ENCODE measurements at regions not wholly inside any gene's neighbourhood (a gene's known extent, or its start where the extent isn't known, plus 50 kb on each side); places are given as distances from the start of the nearest gene placed in this dataset.

- Histone ChIP-seq H4K20me1 (replicated peaks in 1 of 2; ENCODE audit: control insufficient read depth in 1 of 2, insufficient read depth in 2 of 2, low read length in 2 of 2) (no peaks in the 10 kb centered on the region), H3K36me3 (ENCODE audit: control insufficient read depth in 2 of 4, insufficient read depth in 4 of 4, low read length in 3 of 4) (no peaks in the 10 kb centered on the region), H3K27ac (ENCODE audit: low read depth, low read length) (no peak overlapping the region), H2AFZ (ENCODE audit: low read length) (no peak overlapping the region), H2AK5ac (ENCODE audit: low read depth, low read length) (no peak overlapping the region), H2BK5ac (ENCODE audit: low read depth, low read length) (no peak overlapping the region), H3K9ac (replicated peaks in 1 of 4; ENCODE audit: extremely low read depth in 1 of 4, low read depth in 3 of 4, low read length in 3 of 4) (no peak overlapping the region), H2BK20ac (ENCODE audit: low read length) (no peak overlapping the region), H2BK12ac (ENCODE audit: low read depth, low read length) (no peak overlapping the region), H3K23ac (ENCODE audit: insufficient read length) (no peak overlapping the region), H3K4me1 (replicated peaks in 1 of 4; ENCODE audit: control insufficient read depth in 3 of 4, insufficient read depth in 4 of 4, low read length in 3 of 4) (no peaks in the 10 kb centered on the region), H3K4me3 (ENCODE audit: extremely low read depth in 1 of 4, insufficient read depth in 2 of 4, low read depth in 3 of 4, low read length in 4 of 4) (no peak overlapping the region), H2BK15ac (ENCODE audit: low read length) (no peak overlapping the region), H3K14ac (ENCODE audit: insufficient read length) (no peak overlapping the region), H4K91ac (replicated peaks; ENCODE audit: insufficient read length, low read length) (no peak overlapping the region), H4K8ac (ENCODE audit: extremely low read depth, insufficient read depth, low read length) (no peak overlapping the region), H3K79me1 (ENCODE audit: low read depth, low read length) (no peaks in the 10 kb centered on the region), H4K5ac (ENCODE audit: insufficient read length, low read depth, low read length) (no peak overlapping the region), H3K56ac (replicated peaks; ENCODE audit: insufficient read length, low read depth, low read length) (no peak overlapping the region), H3K27me3 (replicated peaks in 1 of 4; ENCODE audit: control insufficient read depth in 3 of 4, extremely low read depth in 1 of 4, insufficient read depth in 3 of 4, low read length in 3 of 4) (no peaks in the 10 kb centered on the region), H3K9me3 (ENCODE audit: insufficient read depth in 2 of 2, low read depth in 1 of 2, low read length in 1 of 2) (no peaks in the 10 kb centered on the region), H3K79me2 (ENCODE audit: control insufficient read depth in 1 of 2, insufficient read depth in 2 of 2, low read length in 2 of 2) (no peaks in the 10 kb centered on the region), H3K4me2 (ENCODE audit: insufficient read depth in 1 of 2, low read depth in 2 of 2, low read length in 2 of 2) (no peak overlapping the region), H2BK120ac (replicated peaks; ENCODE audit: low read depth, low read length) (no peak overlapping the region), H3K23me2 (ENCODE audit: low read depth, low read length) (no peaks in the 10 kb centered on the region), H3K18ac (ENCODE audit: extremely low read depth, low read length) (no peak overlapping the region), H3K4ac (replicated peaks; ENCODE audit: insufficient read length, low read depth, low read length) (no peak overlapping the region)
- CTCF ChIA-PET (ENCODE audit: partially characterized antibody), result interaction anchor here (0.6 to 1.6 kb wide), 4 partner anchors 19 to 30 kb away, joined by 3 to 6 read pairs (median 4); no protein-coding TSS in a partner anchor
- no peak for DNase-seq (ENCODE audit: low read depth in 1 of 2, low spot score in 2 of 2)
- WGBS, 2 experiments (ENCODE audit: extremely low coverage in 1 of 2, insufficient coverage in 1 of 2, insufficient read length in 1 of 2, insufficient replicate concordance in 2 of 2, low coverage in 1 of 2, low lambda C conversion rate in 2 of 2, missing lambda C conversion rate in 1 of 2), result 92% methylated on average over 5 of the region's 5 CpGs; no CpG with 5 or more reads in 1 of the 2 experiments
- FAIRE-seq, result no peak
- POLR2A ChIA-PET (ENCODE audit: partially characterized antibody), result interaction anchor here (0.7 to 1.6 kb wide), 2 partner anchors 15 to 47 kb away, joined by 3 to 5 read pairs; no protein-coding TSS in a partner anchor
- TF ChIP-seq POLR2A (IDR thresholded peaks at IDR 0.05; ENCODE audit: control extremely low read depth in 1 of 2, low read depth in 2 of 2, low read length in 2 of 2) (no peak), CTCF (IDR thresholded peaks at IDR 0.05; ENCODE audit: control extremely low read depth in 1 of 3, insufficient read depth in 1 of 3, low read depth in 1 of 3, low read length in 3 of 3) (no peak), MAFK (IDR thresholded peaks at IDR 0.05; ENCODE audit: low read depth, low read length) (no peak), USF2 (IDR thresholded peaks at IDR 0.05; ENCODE audit: low read length) (no peak), SP4 (IDR thresholded peaks at IDR 0.05; ENCODE audit: low read length) (no peak), TAF7 (optimal IDR thresholded peaks at IDR 0.05; ENCODE audit: borderline replicate concordance, low read depth, low read length) (no peak), EZH2 (IDR thresholded peaks at IDR 0.05; ENCODE audit: low read depth, low read length, severe bottlenecking) (no peak), RXRA (IDR thresholded peaks at IDR 0.05; ENCODE audit: insufficient read depth, low read depth, low read length) (no peak), RAD21 (IDR thresholded peaks at IDR 0.05 in 1 of 2, conservative IDR thresholded peaks at IDR 0.05 in 1 of 2; ENCODE audit: low read depth in 2 of 2, low read length in 2 of 2) (no peak), SIRT6 (IDR thresholded peaks at IDR 0.05; ENCODE audit: low read length) (no peak), BCL11A (IDR thresholded peaks at IDR 0.05; ENCODE audit: low read depth in 2 of 2, low read length in 2 of 2) (no peak)
Measured at GRCh38 chr17:55617441-55617840, 105.2 kb downstream of the TMEM100 start.

Measured in H1 (cell line).